ENCODE measurements at regions not wholly inside any gene's neighbourhood (a gene's known extent, or its start where the extent isn't known, plus 50 kb on each side); places are given as distances from the start of the nearest gene placed in this dataset.

- no peak for TF ChIP-seq MLXIP (CRISPR knock-in tag; IDR thresholded peaks at IDR 0.05; ENCODE audit: borderline replicate concordance)
- TF ChIP-seq ZBTB4 (CRISPR knock-in tag; IDR thresholded peaks at IDR 0.05; ENCODE audit: borderline replicate concordance): no peak
- no peak for TF ChIP-seq NR0B2 (CRISPR knock-in tag; IDR thresholded peaks at IDR 0.05)
- TF ChIP-seq ASH2L (IDR thresholded peaks at IDR 0.05; ENCODE audit: insufficient read length, low read depth, low read length): no peak
- no peak for TF ChIP-seq EP300 (IDR thresholded peaks at IDR 0.05; ENCODE audit: low read depth in 2 of 2, low read length in 2 of 2)
- no peak for TF ChIP-seq EP300 (CRISPR knock-in tag; IDR thresholded peaks at IDR 0.05; ENCODE audit: borderline replicate concordance)
- TF ChIP-seq MAFF (IDR thresholded peaks at IDR 0.05; ENCODE audit: low read depth, low read length): peak; percentile 21; the same call in 1 of the 2 replicates
- no peak for TF ChIP-seq ETV6 (CRISPR knock-in tag; conservative IDR thresholded peaks at IDR 0.05)
- TF ChIP-seq ZNF432 (CRISPR knock-in tag; IDR thresholded peaks at IDR 0.05; ENCODE audit: borderline replicate concordance): no peak
- TF ChIP-seq ZNF646 (CRISPR knock-in tag; IDR thresholded peaks at IDR 0.05): no peak
- TF ChIP-seq ZBTB2 (CRISPR knock-in tag; IDR thresholded peaks at IDR 0.05; ENCODE audit: low read depth): no peak
- TF ChIP-seq SIN3B (IDR thresholded peaks at IDR 0.05; ENCODE audit: low read length): no peak
- TF ChIP-seq TFDP1 (CRISPR knock-in tag; IDR thresholded peaks at IDR 0.05; ENCODE audit: borderline replicate concordance): no peak
These were observed 206.5 kb upstream of the ZWINT start (continued) for GRCh38 chr10:56567580-56567979.

All from HepG2 (cell line).